Ectodermal cell (in vitro differentiated cells): ENCODE measurements at regions not wholly inside any gene's neighbourhood (a gene's known extent, or its start where the extent isn't known, plus 50 kb on each side); places are given as distances from the start of the nearest gene placed in this dataset.

ENCODE experiments used
- H3K27ac ChIP-seq: 2 replicates; pipeline ENCODE4 v1.7.0; 2013; ENCODE audit warnings: mild to moderate bottlenecking, low read depth, low read length; ENCODE audit not compliant: insufficient read depth, poor library complexity, severe bottlenecking
- H3K27me3 ChIP-seq: 2 replicates; pipeline ENCODE4 v1.7.0; 2013; ENCODE audit warnings: mild to moderate bottlenecking, low read length; ENCODE audit not compliant: insufficient read depth, control insufficient read depth, poor library complexity, severe bottlenecking
- H3K36me3 ChIP-seq: one replicate; pipeline ENCODE4 v1.7.0; 2013; ENCODE audit warnings: low read length; ENCODE audit not compliant: control insufficient read depth, insufficient read depth
- H3K4me1 ChIP-seq: one replicate; pipeline ENCODE4 v1.7.0; 2013; ENCODE audit warnings: low read length; ENCODE audit not compliant: control insufficient read depth, insufficient read depth
- H3K4me3 ChIP-seq: 2 replicates; pipeline ENCODE4 v1.7.0; 2013; ENCODE audit warnings: low read depth, low read length, control low read depth; ENCODE audit not compliant: insufficient read depth
- H3K9me3 ChIP-seq: 2 replicates; pipeline ENCODE4 v1.7.0; 2013; ENCODE audit warnings: mild to moderate bottlenecking, low read length, moderate library complexity; ENCODE audit not compliant: control insufficient read depth
- WGBS, 2 experiments: methylation state at CpG; one replicate each; pipeline ENCODE4 v1.1.7; 2013; ENCODE audit warnings: missing lambda C conversion rate in 2 of 2; 5-methylcytosine and 5-hydroxymethylcytosine counted together

DNA sequence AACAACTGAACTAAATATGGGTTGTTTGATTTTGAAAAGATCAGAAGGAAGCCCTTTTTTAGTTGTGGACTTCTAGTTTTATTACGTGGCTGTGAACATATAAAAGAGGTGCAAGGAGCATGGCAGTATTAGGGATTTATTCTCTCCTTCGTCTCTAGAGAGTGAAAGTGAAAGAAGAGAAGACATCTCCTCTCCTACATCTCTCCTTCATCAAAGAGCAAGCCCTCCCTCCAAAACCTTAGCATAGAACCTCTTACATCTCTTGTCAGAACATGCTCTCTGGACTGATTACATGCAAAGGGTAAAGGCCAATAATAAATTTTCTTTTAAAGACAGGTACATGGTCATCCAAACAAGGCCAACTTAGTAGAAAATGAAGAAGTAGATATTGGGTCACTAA is 184.3 kb upstream of the IRX1 start:
- no peaks in the 10 kb centered on the region for H3K4me1 ChIP-seq
- no peak overlapping the region for H3K27ac ChIP-seq
- 93 to 100% methylated on average over 1 to 2 of the region's 2 CpGs for WGBS, 2 experiments
- no peak overlapping the region for H3K4me3 ChIP-seq
- no peaks in the 10 kb centered on the region for H3K27me3 ChIP-seq
- no peaks in the 10 kb centered on the region for H3K9me3 ChIP-seq
- no peaks in the 10 kb centered on the region for H3K36me3 ChIP-seq

DNA sequence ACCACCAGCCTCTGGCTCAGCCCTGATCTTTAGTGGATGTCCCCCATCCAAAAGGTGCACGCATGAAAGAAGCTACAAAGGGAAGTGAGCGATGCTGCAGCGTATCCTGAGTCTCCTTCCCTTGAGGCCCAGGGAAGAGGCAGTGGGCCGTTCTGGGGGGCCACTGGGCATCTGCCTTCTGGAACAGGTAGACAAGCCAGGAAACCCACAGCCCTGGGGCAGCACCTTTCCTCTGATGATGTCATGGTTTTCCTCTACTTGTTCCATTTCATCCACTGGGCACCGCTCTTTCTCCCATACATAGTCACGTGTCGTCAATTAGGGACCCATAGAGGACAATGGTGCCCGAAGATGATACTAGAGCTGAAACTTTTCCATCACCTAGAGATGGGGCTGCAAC is 194.0 kb upstream of the IRX1 start:
- WGBS, 2 experiments = 71 to 72% methylated on average over 8 of the region's 8 CpGs
- H3K36me3 ChIP-seq = no peaks in the 10 kb centered on the region
- H3K4me3 ChIP-seq = no peak overlapping the region

DNA sequence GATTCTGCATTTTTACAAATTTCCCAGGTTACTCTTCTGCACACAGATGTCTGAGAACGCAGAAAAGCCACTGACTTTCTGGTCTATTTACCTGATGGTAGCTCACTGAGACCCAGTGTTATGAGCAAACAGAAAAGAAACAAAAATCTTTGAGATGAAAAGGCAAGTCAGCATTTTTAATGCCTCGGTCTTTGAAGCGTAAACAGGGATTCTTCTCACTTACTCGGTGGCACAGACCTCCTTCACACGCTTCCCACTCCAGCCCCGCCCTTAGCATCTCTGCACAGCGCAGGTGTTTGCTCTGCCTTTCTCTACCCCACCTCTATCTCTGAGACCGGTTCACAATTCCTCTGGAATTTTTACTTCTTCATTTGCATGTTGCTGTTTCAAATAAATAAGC is 195.0 kb upstream of the IRX1 start:
- Histone ChIP-seq H3K27me3 (no peaks in the 10 kb centered on the region), H3K9me3 (no peaks in the 10 kb centered on the region), H3K4me1 (no peaks in the 10 kb centered on the region), H3K36me3 (no peaks in the 10 kb centered on the region), H3K4me3 (no peak overlapping the region), H3K27ac (no peak overlapping the region)
- WGBS, 2 experiments = 92 to 95% methylated on average over 8 of the region's 8 CpGs

More for the DNA sequence above, 194.0 kb upstream of the IRX1 start:
- H3K27ac ChIP-seq = no peak overlapping the region
- no peaks in the 10 kb centered on the region for H3K9me3 ChIP-seq
- H3K27me3 ChIP-seq = no peaks in the 10 kb centered on the region
- H3K4me1 ChIP-seq = no peaks in the 10 kb centered on the region

DNA sequence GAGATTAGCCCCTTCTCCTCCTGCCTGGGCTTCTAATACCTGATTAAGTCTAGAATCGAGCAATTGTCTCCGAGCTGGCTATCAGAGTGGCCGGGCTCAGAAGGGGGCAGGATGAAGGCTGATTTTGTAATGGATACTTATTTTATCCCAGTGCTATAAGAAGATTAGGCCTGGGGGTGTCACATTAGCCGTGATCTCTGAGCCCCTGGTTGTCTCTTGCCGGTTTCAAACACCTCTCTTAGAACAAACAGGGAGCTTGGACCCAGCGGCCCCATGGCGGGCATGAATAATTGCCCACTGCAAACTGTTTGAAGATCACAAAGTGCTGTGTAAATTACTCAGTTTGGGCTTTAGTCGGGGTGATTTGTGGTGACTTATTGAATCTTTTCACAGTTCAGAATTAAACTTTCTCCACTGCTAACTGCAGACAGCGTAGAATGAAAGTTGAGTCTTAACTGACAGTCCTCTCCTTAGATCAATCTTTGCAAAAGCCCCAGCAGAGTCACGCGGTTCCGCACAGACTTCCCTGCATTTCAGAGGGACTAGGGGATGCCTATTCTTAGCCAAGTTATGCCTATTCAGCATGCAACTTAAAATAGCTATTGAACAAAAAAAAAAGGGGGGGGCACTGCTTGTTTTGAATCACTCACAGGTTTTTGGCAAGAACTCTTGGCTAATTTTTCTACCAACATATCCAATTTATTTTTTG is 200.6 kb upstream of the IRX1 start:
- peaks cover 16% of the 10 kb centered on the region for H3K4me1 ChIP-seq
- H3K4me3 ChIP-seq = no peak overlapping the region
- H3K27me3 ChIP-seq = no peaks in the 10 kb centered on the region
- no peaks in the 10 kb centered on the region for H3K9me3 ChIP-seq
- peak overlapping the region; percentile 58 for H3K27ac ChIP-seq
- H3K36me3 ChIP-seq = no peaks in the 10 kb centered on the region
- 16 to 21% methylated on average over 12 of the region's 12 CpGs for WGBS, 2 experiments

DNA sequence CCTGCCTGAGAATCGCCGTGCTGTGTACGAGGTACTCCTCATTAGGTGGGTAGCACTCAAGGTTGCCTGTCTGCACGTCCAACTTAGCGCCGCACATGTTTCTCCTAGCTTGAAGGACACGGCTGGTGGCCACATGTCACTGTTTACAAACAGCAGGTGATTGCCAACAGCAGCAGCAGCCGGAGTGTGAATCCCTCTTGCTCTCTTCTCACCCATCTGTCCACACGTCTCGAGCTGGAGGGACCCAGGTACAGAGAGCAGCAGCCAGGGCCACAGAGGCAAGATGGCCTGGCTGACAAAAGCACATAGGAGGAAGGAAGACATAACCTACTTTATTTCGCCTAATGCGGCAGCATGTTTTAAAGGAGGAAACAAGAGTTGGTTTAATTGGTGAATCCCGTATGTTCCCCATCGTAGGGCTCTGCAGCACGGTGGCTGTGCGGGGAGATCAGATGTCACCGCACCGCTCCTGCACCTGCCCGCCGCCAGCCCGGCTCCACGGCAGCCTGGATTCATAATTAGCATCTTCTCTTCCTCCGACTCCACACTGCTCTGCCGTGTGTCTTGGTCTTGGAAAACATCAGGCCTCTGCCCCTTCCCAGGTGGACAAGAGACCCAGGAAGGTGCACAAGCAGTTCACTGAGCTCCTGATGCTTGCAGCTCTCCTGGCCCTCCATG is 201.6 kb upstream of the IRX1 start:
- Histone ChIP-seq H3K4me3 (no peak overlapping the region), H3K27me3 (no peaks in the 10 kb centered on the region), H3K4me1 (peaks cover 16% of the 10 kb centered on the region), H3K36me3 (no peaks in the 10 kb centered on the region), H3K9me3 (no peaks in the 10 kb centered on the region), H3K27ac (no peak overlapping the region)
- 79 to 86% methylated on average over 24 of the region's 24 CpGs for WGBS, 2 experiments

DNA sequence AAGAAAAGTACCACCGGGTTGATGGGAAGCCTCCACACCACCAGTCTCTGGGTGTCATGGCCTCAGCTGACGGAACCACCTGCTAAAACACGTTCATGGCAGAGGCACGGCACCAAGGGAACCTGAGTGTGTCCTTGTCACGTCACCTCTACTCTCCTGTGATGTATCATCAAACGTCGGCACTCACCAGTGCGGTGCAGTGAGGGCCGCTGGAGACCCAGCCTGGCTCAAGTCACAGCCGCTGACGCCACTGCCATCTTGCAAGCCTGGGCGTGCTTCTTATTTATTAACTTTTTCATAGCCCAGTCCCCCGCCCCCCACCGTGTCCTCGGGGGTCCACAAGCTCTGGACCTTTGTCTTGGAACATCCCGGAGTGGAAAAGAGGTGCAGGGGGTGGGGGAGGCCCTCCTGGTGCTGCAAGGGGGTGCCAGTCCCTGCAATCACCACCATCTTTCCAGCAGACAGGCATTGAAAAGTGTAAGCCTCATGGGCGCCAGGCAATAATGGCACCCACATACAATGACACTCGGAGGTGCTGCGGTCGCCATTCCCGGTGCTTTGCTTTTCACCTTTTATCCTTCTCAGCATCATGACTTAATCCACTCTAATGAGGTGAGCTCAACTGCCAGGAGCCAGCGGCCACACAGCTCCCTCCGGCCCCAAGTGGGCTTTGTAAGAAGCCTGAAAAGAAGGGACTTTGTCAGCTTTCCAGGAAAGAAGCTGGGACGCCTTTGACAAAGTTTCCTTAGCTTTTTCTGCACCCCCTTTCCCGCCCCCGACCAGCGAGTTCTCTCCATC is 202.3 kb upstream of the IRX1 start:
- Histone ChIP-seq H3K27ac (no peak overlapping the region), H3K4me1 (peaks cover 16% of the 10 kb centered on the region), H3K27me3 (no peaks in the 10 kb centered on the region), H3K36me3 (no peaks in the 10 kb centered on the region), H3K4me3 (no peak overlapping the region), H3K9me3 (no peaks in the 10 kb centered on the region)
- 78 to 82% methylated on average over 27 of the region's 27 CpGs for WGBS, 2 experiments

DNA sequence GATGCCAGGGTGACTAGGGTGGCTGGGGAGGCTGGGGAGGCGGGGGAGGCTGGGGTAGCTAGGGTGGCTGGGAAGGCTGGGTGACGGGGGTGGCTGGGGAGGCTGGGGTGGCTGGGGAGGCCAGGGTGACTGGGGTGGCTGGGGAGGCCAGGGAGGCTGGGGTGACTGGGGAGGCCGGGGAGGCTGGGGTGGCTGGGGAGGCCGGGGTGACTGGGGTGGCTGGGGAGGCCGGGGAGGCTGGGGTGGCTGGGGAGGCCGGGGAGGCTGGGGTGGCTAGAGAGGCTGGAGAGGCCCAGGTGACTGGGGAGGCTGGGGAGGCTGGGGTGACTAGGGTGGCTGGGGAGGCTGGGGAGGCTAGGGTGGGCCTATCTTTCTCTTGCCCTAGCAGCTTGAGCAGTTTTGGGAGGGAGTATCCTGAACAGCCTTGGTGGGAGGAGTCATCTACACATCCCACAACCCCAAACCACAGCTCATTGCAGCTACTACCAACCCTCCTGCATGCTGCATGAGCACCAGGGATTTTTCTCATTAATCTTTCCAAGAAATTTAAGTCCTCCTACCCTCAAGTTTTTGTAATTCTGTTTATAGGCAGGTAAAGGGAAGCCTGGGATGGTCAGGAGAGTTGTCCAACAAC is 203.2 kb upstream of the IRX1 start:
- no peak overlapping the region for H3K4me3 ChIP-seq
- no peaks in the 10 kb centered on the region for H3K27me3 ChIP-seq
- no peak overlapping the region for H3K27ac ChIP-seq
- H3K9me3 ChIP-seq = no peaks in the 10 kb centered on the region
- H3K4me1 ChIP-seq = peaks cover 16% of the 10 kb centered on the region
- H3K36me3 ChIP-seq = no peaks in the 10 kb centered on the region
- WGBS, 2 experiments = 69 to 80% methylated on average over 6 of the region's 6 CpGs

DNA sequence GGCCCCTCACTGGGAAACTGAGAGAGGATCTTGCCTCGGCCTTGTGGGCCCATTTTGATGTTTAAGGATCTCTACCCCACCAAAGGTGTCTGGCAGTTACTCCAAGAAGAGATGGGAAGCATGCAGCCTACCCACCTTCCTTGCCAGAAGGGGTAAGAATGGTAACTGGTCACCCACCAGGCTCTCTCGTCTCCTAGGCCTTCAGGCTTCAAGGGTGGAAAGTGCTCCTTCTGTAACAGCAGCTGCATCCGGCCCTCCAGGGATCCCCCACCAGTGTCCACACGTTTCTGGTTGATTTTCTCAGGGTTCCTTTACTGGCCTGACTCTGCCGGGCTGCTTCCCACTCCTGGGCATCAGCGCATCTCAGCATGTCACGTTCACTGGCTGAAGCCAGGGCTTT is 204.4 kb upstream of the IRX1 start:
- H3K36me3 ChIP-seq = no peaks in the 10 kb centered on the region
- peaks cover 16% of the 10 kb centered on the region for H3K4me1 ChIP-seq
- H3K27ac ChIP-seq = no peak overlapping the region
- WGBS, 2 experiments = 93 to 95% methylated on average over 7 of the region's 7 CpGs
- no peaks in the 10 kb centered on the region for H3K9me3 ChIP-seq
- H3K27me3 ChIP-seq = no peaks in the 10 kb centered on the region
- no peak overlapping the region for H3K4me3 ChIP-seq

DNA sequence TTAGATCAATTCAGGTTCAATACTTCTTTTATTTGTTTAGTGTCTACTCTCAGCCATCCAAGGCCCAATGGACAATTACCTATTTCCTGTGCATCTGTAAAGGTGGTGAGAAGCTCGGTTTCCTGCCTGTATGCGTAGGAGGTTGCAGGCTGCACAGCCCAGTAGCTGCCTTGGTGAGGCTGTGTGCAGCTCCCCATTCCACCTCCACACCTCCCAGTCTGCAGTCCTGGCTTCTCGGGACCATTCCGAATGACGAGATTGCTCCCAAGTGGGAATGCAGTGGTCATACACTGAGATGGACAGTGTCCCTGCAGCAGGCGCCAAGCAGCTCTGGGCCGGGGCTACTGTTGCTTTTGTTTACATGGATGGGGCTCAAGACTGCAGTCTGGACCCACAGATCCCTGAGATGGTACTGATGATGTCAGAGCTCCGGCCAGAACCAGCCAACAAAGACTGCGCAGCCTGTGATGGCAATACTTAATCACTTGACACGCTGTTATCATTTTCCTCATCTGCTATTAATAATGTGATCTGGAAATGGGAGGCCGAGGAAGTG is 206.1 kb upstream of the IRX1 start:
- 81 to 87% methylated on average over 9 to 11 of the region's 11 CpGs for WGBS, 2 experiments
- no peaks in the 10 kb centered on the region for H3K36me3 ChIP-seq
- no peak overlapping the region for H3K4me3 ChIP-seq
- H3K27me3 ChIP-seq = no peaks in the 10 kb centered on the region
- peaks cover 5% of the 10 kb centered on the region for H3K4me1 ChIP-seq
- no peaks in the 10 kb centered on the region for H3K9me3 ChIP-seq
- no peak overlapping the region for H3K27ac ChIP-seq
